Breast epithelium (tissue), 4 donors: ENCODE measurements at regions not wholly inside any gene's neighbourhood (a gene's known extent, or its start where the extent isn't known, plus 50 kb on each side); places are given as distances from the start of the nearest gene placed in this dataset.

ENCODE experiments used
- DNase-seq, 2 donors: peaks; one replicate each; pipeline ENCODE4 v3.0.0-alpha.2; 2019; ENCODE audit warnings: low spot score in 2 of 2
- H3K27ac ChIP-seq, 2 donors: fragments of 200-600 bp; sonication (generic) in 1 of 2; one replicate each; pipeline ENCODE4 v1.5.1; 2016 to 2019; ENCODE audit warnings: mild to moderate bottlenecking in 1 of 2
- H3K27me3 ChIP-seq, 2 donors: fragments of 200-600 bp; sonication (generic) in 1 of 2; one replicate each; pipeline versions ENCODE4 v1.5.1 to v1.6.0; 2017 to 2019; ENCODE audit warnings: control low read depth in 1 of 2, mild to moderate bottlenecking in 1 of 2
- H3K36me3 ChIP-seq: fragments of 200-600 bp; one replicate; pipeline ENCODE4 v1.5.1; 2019
- H3K4me1 ChIP-seq, 2 donors: fragments of 200-600 bp; sonication (generic); one replicate each; pipeline ENCODE4 v1.5.1; 2016 to 2019; ENCODE audit warnings: control low read depth in 1 of 2
- H3K4me3 ChIP-seq, 3 donors: fragments of 200-600 bp; sonication (generic); 1 replicate in 2 of 3; 2 replicates in 1 of 3; pipeline ENCODE4 v1.5.1; 2016 to 2019; ENCODE audit warnings: mild to moderate bottlenecking in 3 of 3, moderate library complexity in 2 of 3
- H3K9me3 ChIP-seq, 2 donors: fragments of 200-600 bp; sonication (generic) in 1 of 2; one replicate each; pipeline ENCODE4 v1.5.1; 2016 to 2019; ENCODE audit warnings: control low read depth in 1 of 2
- CTCF ChIP-seq, 3 donors: fragments of 450-650 bp; IDR thresholded peaks; one replicate each; pipeline ENCODE4 v1.5.1; 2016 to 2017; ENCODE audit warnings: antibody characterized with exemption in 3 of 3, mild to moderate bottlenecking in 3 of 3, moderate library complexity in 3 of 3
- POLR2A ChIP-seq: fragments of 450-650 bp; IDR thresholded peaks from one replicate; pipeline ENCODE4 v1.6.1; 2016; ENCODE audit warnings: antibody characterized with exemption, mild to moderate bottlenecking, moderate library complexity
- POLR2AphosphoS5 ChIP-seq, 3 donors: sonication (generic); formaldehyde crosslinking; IDR thresholded peaks; one replicate each; pipeline ENCODE4 v1.6.1; 2017; ENCODE audit warnings: antibody characterized with exemption in 3 of 3
- intact Hi-C: fragments of 100-400 bp; cut with DNase I; formaldehyde crosslinking; loops from one replicate; pipeline ENCODE4 v1.15.1; 2023; ENCODE audit warnings: low total_unique reads

- H3K4me1 ChIP-seq = no peaks in the 10 kb centered on the region
- H3K4me3 ChIP-seq = no peak overlapping the region
- no peaks in the 10 kb centered on the region for H3K27me3 ChIP-seq
- intact Hi-C loops = no loop called here
- no peak for DNase-seq
- no peaks in the 10 kb centered on the region for H3K36me3 ChIP-seq
- TF ChIP-seq POLR2A = no peak
- TF ChIP-seq POLR2AphosphoS5 (IDR thresholded peaks at IDR 0.05) = no peak
- no peak for TF ChIP-seq CTCF (IDR thresholded peaks at IDR 0.05)
- H3K27ac ChIP-seq = no peak overlapping the region
- no peaks in the 10 kb centered on the region for H3K9me3 ChIP-seq
Observed at GRCh38 chr6:142669471-142670351, 275.3 kb downstream of the HIVEP2 start.

GRCh38 chr6:142671791-142672190, 273.2 kb downstream of the HIVEP2 start:
- Histone ChIP-seq H3K4me3 (no peak overlapping the region), H3K36me3 (no peaks in the 10 kb centered on the region), H3K27me3 (no peaks in the 10 kb centered on the region), H3K4me1 (no peaks in the 10 kb centered on the region), H3K27ac (no peak overlapping the region), H3K9me3 (no peaks in the 10 kb centered on the region)
- intact Hi-C loops = no loop called here
- TF ChIP-seq CTCF (IDR thresholded peaks at IDR 0.05) (no peak), POLR2AphosphoS5 (IDR thresholded peaks at IDR 0.05) (no peak), POLR2A (no peak)
- no peak for DNase-seq

- no peak for DNase-seq
- no peaks in the 10 kb centered on the region for H3K36me3 ChIP-seq
- H3K27me3 ChIP-seq = no peaks in the 10 kb centered on the region
- H3K4me3 ChIP-seq = no peak overlapping the region
- TF ChIP-seq CTCF (IDR thresholded peaks at IDR 0.05) = no peak
- no peak for TF ChIP-seq POLR2A
- no peak for TF ChIP-seq POLR2AphosphoS5 (IDR thresholded peaks at IDR 0.05)
- H3K9me3 ChIP-seq = no peaks in the 10 kb centered on the region
- intact Hi-C loops = no loop called here
- no peak overlapping the region for H3K27ac ChIP-seq
- no peaks in the 10 kb centered on the region for H3K4me1 ChIP-seq
Observed at GRCh38 chr6:142675517-142675916, 269.5 kb downstream of the HIVEP2 start.

DNA sequence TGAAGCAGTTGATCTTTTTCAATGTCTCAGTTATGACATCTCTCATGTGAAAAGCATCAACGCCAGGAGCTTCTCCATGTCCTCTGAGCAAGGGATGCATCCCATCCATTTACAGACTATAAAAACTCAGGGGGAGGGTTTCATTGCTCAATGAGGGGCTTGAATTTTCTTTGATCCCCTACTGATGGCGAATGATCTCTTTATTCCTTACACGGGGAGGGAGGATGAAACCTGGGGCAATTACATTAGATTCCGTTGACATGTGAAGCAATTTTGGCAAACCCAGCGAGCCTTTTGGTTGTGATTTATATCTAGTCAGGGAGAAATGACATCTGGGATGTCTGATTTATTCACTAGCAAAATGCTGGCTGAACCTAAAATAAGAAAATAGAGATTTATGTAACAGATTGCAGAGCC, 268.9 kb downstream of the HIVEP2 start:
- TF ChIP-seq POLR2A (no peak), POLR2AphosphoS5 (IDR thresholded peaks at IDR 0.05) (no peak), CTCF (IDR thresholded peaks at IDR 0.05) (no peak)
- no peak for DNase-seq
- no peak overlapping the region for H3K4me3 ChIP-seq
- H3K9me3 ChIP-seq = no peaks in the 10 kb centered on the region
- H3K36me3 ChIP-seq = no peaks in the 10 kb centered on the region
- H3K4me1 ChIP-seq = no peaks in the 10 kb centered on the region
- no peaks in the 10 kb centered on the region for H3K27me3 ChIP-seq
- intact Hi-C loops = no loop called here
- no peak overlapping the region for H3K27ac ChIP-seq

GRCh38 chr6:142676647-142677192, 268.3 kb downstream of the HIVEP2 start:
- no peak for DNase-seq
- Histone ChIP-seq H3K27ac (no peak overlapping the region), H3K4me3 (no peak overlapping the region), H3K4me1 (no peaks in the 10 kb centered on the region), H3K9me3 (no peaks in the 10 kb centered on the region), H3K36me3 (no peaks in the 10 kb centered on the region), H3K27me3 (no peaks in the 10 kb centered on the region)
- TF ChIP-seq POLR2AphosphoS5 (IDR thresholded peaks at IDR 0.05) (no peak), POLR2A (no peak), CTCF (IDR thresholded peaks at IDR 0.05) (no peak)
- intact Hi-C loops = no loop called here
